Neural crest cell (in vitro differentiated cells): ENCODE measurements at regions not wholly inside any gene's neighbourhood (a gene's known extent, or its start where the extent isn't known, plus 50 kb on each side); places are given as distances from the start of the nearest gene placed in this dataset.

Experiments
- DNase-seq: peaks from one replicate; pipeline ENCODE4 v3.0.0; 2021; ENCODE audit warnings: low read depth, mixed read lengths, low spot score
- H3K27ac Mint-ChIP-seq: one replicate; pipeline ENCODE4 v1.8.0; 2021; ENCODE audit warnings: mild to moderate bottlenecking, mixed read lengths; ENCODE audit not compliant: unreplicated experiment
- H3K27me3 Mint-ChIP-seq: 2 replicates; pipeline ENCODE4 v1.8.0; 2021; ENCODE audit warnings: low read depth, mild to moderate bottlenecking, mixed read lengths
- H3K36me3 Mint-ChIP-seq: 2 replicates; pipeline ENCODE4 v1.8.0; 2021; ENCODE audit warnings: low read depth, mild to moderate bottlenecking, mixed read lengths
- H3K4me1 Mint-ChIP-seq: 2 replicates; pipeline ENCODE4 v1.8.0; 2021; ENCODE audit warnings: mixed read lengths
- H3K4me3 Mint-ChIP-seq: one replicate; pipeline ENCODE4 v1.8.0; 2021; ENCODE audit warnings: mild to moderate bottlenecking, mixed read lengths
- H3K9me3 Mint-ChIP-seq: 2 replicates; pipeline ENCODE4 v1.8.0; 2021; ENCODE audit warnings: mixed read lengths
- TF ChIP-seq, protein P1 (sequence below): fragments of 200-600 bp; sonication (generic); conservative IDR thresholded peaks from 2 replicates; pipeline ENCODE4 v1.5.0; 2021; ENCODE audit warnings: antibody characterized with exemption, mild to moderate bottlenecking

- Mint-ChIP-seq H3K27me3 (peaks cover 5% of the 10 kb centered on the region), H3K27ac (no peak overlapping the region), H3K9me3 (peaks cover 3% of the 10 kb centered on the region), H3K4me3 (no peak overlapping the region), H3K36me3 (no peaks in the 10 kb centered on the region), H3K4me1 (no peaks in the 10 kb centered on the region)
- DNase-seq, result peak; percentile 9
- TF ChIP-seq, protein P1, sequence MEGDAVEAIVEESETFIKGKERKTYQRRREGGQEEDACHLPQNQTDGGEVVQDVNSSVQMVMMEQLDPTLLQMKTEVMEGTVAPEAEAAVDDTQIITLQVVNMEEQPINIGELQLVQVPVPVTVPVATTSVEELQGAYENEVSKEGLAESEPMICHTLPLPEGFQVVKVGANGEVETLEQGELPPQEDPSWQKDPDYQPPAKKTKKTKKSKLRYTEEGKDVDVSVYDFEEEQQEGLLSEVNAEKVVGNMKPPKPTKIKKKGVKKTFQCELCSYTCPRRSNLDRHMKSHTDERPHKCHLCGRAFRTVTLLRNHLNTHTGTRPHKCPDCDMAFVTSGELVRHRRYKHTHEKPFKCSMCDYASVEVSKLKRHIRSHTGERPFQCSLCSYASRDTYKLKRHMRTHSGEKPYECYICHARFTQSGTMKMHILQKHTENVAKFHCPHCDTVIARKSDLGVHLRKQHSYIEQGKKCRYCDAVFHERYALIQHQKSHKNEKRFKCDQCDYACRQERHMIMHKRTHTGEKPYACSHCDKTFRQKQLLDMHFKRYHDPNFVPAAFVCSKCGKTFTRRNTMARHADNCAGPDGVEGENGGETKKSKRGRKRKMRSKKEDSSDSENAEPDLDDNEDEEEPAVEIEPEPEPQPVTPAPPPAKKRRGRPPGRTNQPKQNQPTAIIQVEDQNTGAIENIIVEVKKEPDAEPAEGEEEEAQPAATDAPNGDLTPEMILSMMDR, result no peak
Observed at GRCh38 chr6:95693108-95693507, 115.8 kb downstream of the MANEA start.

DNA sequence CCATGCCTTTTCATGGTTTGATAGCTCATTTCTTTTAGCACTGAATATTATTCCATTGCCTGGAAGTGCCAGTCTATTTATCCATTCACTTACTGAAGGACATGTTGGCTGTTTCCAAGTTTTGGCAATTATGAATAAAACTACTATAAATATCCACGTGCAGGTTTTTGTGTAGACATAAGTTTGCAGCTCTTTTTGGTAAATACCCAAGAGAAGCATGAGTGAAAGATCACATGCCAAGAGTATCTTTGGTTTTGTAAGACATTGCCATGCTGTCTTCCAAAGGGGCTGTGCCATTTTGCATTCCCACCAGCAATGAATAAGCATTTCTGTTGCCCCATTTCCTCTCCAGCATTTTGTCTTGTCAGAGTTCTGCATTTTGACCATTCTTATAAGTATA is 120.9 kb downstream of the MANEA start:
- Mint-ChIP-seq H3K4me3 (no peak overlapping the region), H3K9me3 (no peaks in the 10 kb centered on the region), H3K36me3 (no peaks in the 10 kb centered on the region), H3K27me3 (peaks cover 3% of the 10 kb centered on the region), H3K4me1 (no peaks in the 10 kb centered on the region), H3K27ac (no peak overlapping the region)
- TF ChIP-seq, protein P1, result no peak
- no peak for DNase-seq

GRCh38 chr6:95723638-95724037 is 146.3 kb downstream of the MANEA start:
- DNase-seq, result no peak
- no peak overlapping the region for H3K4me3 Mint-ChIP-seq
- H3K27ac Mint-ChIP-seq, result no peak overlapping the region
- TF ChIP-seq, protein P1, result no peak
- H3K27me3 Mint-ChIP-seq, result no peaks in the 10 kb centered on the region
- no peaks in the 10 kb centered on the region for H3K4me1 Mint-ChIP-seq
- no peaks in the 10 kb centered on the region for H3K9me3 Mint-ChIP-seq
- no peaks in the 10 kb centered on the region for H3K36me3 Mint-ChIP-seq

DNA sequence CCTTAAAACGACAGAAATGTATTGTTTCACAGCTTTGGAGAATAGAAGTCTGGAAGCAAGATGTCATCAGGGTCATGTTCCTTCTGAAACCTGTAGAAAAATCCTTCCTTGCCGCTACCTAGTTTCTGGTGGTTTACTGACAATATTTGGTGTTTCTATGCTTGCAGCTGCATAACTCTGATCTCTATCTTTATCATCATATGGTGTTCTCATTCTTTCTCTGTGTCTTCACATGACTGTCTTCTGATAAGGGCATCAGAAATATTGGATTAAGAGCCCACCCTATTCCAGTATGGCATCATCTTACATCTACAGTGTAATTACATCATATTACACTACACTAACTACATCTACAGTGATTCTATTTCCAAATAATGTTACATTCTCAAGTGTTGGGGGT is 148.0 kb downstream of the MANEA start:
- Mint-ChIP-seq H3K27me3 (no peaks in the 10 kb centered on the region), H3K9me3 (no peaks in the 10 kb centered on the region), H3K36me3 (no peaks in the 10 kb centered on the region), H3K27ac (no peak overlapping the region), H3K4me3 (no peak overlapping the region), H3K4me1 (no peaks in the 10 kb centered on the region)
- TF ChIP-seq, protein P1, result no peak
- DNase-seq, result no peak

- no peak overlapping the region for H3K27ac Mint-ChIP-seq
- no peaks in the 10 kb centered on the region for H3K36me3 Mint-ChIP-seq
- peaks cover 2% of the 10 kb centered on the region for H3K27me3 Mint-ChIP-seq
- H3K4me3 Mint-ChIP-seq, result no peak overlapping the region
- no peaks in the 10 kb centered on the region for H3K9me3 Mint-ChIP-seq
- DNase-seq, result no peak
- TF ChIP-seq, protein P1, result no peak
- H3K4me1 Mint-ChIP-seq, result no peaks in the 10 kb centered on the region
Observed at GRCh38 chr6:95740157-95740556, 162.8 kb downstream of the MANEA start.

- H3K36me3 Mint-ChIP-seq, result no peaks in the 10 kb centered on the region
- H3K27me3 Mint-ChIP-seq, result peaks cover 2% of the 10 kb centered on the region
- TF ChIP-seq, protein P1, result no peak
- H3K4me3 Mint-ChIP-seq, result no peak overlapping the region
- H3K9me3 Mint-ChIP-seq, result no peaks in the 10 kb centered on the region
- no peak for DNase-seq
- no peak overlapping the region for H3K27ac Mint-ChIP-seq
- no peaks in the 10 kb centered on the region for H3K4me1 Mint-ChIP-seq
Observed at GRCh38 chr6:95741045-95741444, 163.7 kb downstream of the MANEA start.
